Stomach (tissue), 8 donors: ENCODE measurements at regions not wholly inside any gene's neighbourhood (a gene's known extent, or its start where the extent isn't known, plus 50 kb on each side); places are given as distances from the start of the nearest gene placed in this dataset.

Source experiments
- DNase-seq, 2 donors: peaks; one replicate each; pipeline versions ENCODE4 v3.0.0 to v3.0.0-alpha.2; 2013 to 2019
- H3K27ac ChIP-seq, 5 donors: fragments of 200-600 bp in 4 of 5; sonication (generic) in 4 of 5; one replicate each; pipeline ENCODE4 v1.5.1; 2013 to 2019; ENCODE audit warnings: mild to moderate bottlenecking in 1 of 5, moderate library complexity in 1 of 5
- H3K27me3 ChIP-seq, 3 donors: fragments of 200-600 bp; sonication (generic); one replicate each; pipeline ENCODE4 v1.5.1; 2017 to 2019; ENCODE audit warnings: mixed run types in 1 of 3
- H3K36me3 ChIP-seq, 4 donors: fragments of 200-600 bp; sonication (generic); 1 replicate in 3 of 4; 2 replicates in 1 of 4; pipeline ENCODE4 v1.5.1; 2016 to 2019
- H3K4me1 ChIP-seq, 4 donors: fragments of 200-600 bp; sonication (generic); one replicate each; pipeline ENCODE4 v1.5.1; 2016 to 2019
- H3K4me3 ChIP-seq, 4 donors: fragments of 200-600 bp; sonication (generic) in 3 of 4; one replicate each; pipeline ENCODE4 v1.5.1; 2016 to 2019; ENCODE audit warnings: mild to moderate bottlenecking in 1 of 4
- H3K9me3 ChIP-seq, 4 donors: fragments of 200-600 bp; sonication (generic); one replicate each; pipeline ENCODE4 v1.5.1; 2016 to 2019
- CTCF ChIP-seq, 7 experiments: fragments of 450-650 bp in 4 of 7; fragments of 200-600 bp in 3 of 7; sonication (generic) in 3 of 7; IDR thresholded peaks; one replicate each; pipeline ENCODE4 v1.5.1; 2016 to 2019; ENCODE audit warnings: antibody characterized with exemption in 7 of 7, control low read depth in 2 of 7, mild to moderate bottlenecking in 1 of 7
- EP300 ChIP-seq: sonication (generic); formaldehyde crosslinking; IDR thresholded peaks from one replicate; pipeline ENCODE4 v1.6.1; 2017; ENCODE audit warnings: antibody characterized with exemption
- POLR2A ChIP-seq, 4 donors: fragments of 450-650 bp; IDR thresholded peaks; one replicate each; pipeline ENCODE4 v1.6.1; 2016; ENCODE audit warnings: antibody characterized with exemption in 4 of 4, control low read depth in 2 of 4, mild to moderate bottlenecking in 1 of 4, moderate library complexity in 1 of 4
- POLR2AphosphoS5 ChIP-seq, 3 donors: sonication (generic); formaldehyde crosslinking; IDR thresholded peaks; one replicate each; pipeline ENCODE4 v1.6.1; 2016; ENCODE audit warnings: antibody characterized with exemption in 3 of 3
- WGBS, 5 donors: extraction: QIAGEN DNeasy Blood & Tissue Kit in 3 of 5; methylation state at CpG; one replicate each; pipeline versions ENCODE4 v1.1.5 to v1.1.7; 2013 to 2018; 5-methylcytosine and 5-hydroxymethylcytosine counted together
- intact Hi-C: fragments of 100-400 bp; cut with DNase I; formaldehyde crosslinking; loops from one replicate; pipeline ENCODE4 v1.15.1; 2023; ENCODE audit warnings: low total_unique reads
- donor health status: healthy with polysubstance abuse.
- donor health status: Bipolar disorder and iron deficiency.
- donor health status: healthy.

DNA sequence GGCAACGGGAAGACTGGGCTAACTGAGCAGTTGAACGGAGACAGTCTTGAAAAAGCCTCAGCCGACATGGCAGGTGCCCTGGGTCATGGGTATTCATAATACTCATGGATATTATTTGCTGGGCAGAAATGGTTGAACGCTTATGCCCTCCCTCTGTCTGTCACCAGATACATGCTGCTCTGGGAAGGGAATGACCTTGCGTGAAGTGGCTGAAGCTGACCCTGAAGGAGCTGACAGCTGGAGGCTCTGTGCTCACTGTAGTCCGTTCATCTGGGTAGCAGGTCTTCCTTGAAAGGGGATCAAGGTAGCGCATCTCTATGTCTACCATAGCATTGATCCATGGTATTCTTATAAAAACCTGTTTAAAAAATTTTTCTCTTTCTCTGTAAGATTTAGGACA lies 390.7 kb downstream of the PDCD6IP start:
- no peak for DNase-seq
- no peaks in the 10 kb centered on the region for H3K36me3 ChIP-seq
- no peak overlapping the region for H3K27ac ChIP-seq
- intact Hi-C loops, result no loop called here
- 77 to 97% (median 94%) methylated on average over 7 of the region's 7 CpGs for WGBS, 5 donors
- no peaks in the 10 kb centered on the region for H3K9me3 ChIP-seq
- no peak overlapping the region for H3K4me3 ChIP-seq
- TF ChIP-seq POLR2A (IDR thresholded peaks at IDR 0.05), result no peak
- no peak for TF ChIP-seq POLR2AphosphoS5 (IDR thresholded peaks at IDR 0.05)
- TF ChIP-seq EP300, result no peak
- no peaks in the 10 kb centered on the region for H3K27me3 ChIP-seq
- H3K4me1 ChIP-seq, result no peaks in the 10 kb centered on the region

DNA sequence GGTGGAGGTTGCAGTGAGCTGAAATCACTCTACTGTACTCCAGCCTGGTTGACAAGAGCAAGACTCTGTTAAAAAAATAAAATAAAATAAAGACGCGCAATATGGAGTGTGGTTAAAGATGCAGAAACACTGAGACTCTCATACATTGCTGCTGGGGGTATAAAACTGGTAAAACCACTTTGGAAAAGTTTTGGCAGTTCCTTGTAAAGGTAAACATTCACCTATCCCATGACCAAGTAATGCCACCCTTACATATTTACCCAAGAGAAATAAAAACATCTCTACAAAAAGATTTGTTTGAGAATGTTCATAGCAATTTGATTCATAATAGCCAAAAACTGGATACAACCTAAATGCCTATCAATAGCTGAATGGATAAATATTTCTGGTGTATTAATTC lies 398.5 kb downstream of the PDCD6IP start:
- 35 to 85% (median 46%) methylated on average over 2 of the region's 2 CpGs for WGBS, 5 donors
- Histone ChIP-seq H3K9me3 (no peaks in the 10 kb centered on the region), H3K27ac (peak overlapping the region in 2 of 5 donors; percentile 4 to 25), H3K36me3 (no peaks in the 10 kb centered on the region), H3K4me1 (peaks cover 0 to 9% (median 0%) of the 10 kb centered on the region in 4 donors), H3K4me3 (no peak overlapping the region), H3K27me3 (no peaks in the 10 kb centered on the region)
- intact Hi-C loops, result no loop called here
- TF ChIP-seq POLR2AphosphoS5 (IDR thresholded peaks at IDR 0.05) (no peak), POLR2A (IDR thresholded peaks at IDR 0.05) (no peak), EP300 (no peak)
- no peak for DNase-seq

DNA sequence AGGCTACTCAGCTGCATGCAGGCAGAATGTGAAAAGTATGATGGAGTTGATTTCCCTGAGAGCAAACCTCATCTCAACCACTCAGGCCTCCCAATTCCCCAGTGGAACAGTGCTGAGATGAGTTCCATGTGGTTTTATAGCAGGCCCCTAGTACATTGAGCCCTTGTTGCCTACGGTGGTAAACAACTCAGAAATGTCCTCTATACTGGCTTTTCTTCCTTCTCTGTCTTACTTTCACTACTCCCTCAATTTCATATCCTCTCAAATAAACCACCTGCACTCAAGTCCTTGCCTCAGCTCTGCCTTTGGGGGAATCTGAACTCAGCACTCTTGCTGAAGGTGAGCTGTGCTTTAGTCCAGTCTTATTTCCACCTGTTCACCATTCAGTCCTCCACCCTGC lies 399.9 kb downstream of the PDCD6IP start:
- Histone ChIP-seq H3K9me3 (no peaks in the 10 kb centered on the region), H3K27ac (no peak overlapping the region), H3K27me3 (no peaks in the 10 kb centered on the region), H3K4me1 (peaks cover 0 to 9% (median 1%) of the 10 kb centered on the region in 4 donors), H3K4me3 (no peak overlapping the region), H3K36me3 (no peaks in the 10 kb centered on the region)
- TF ChIP-seq EP300, result no peak
- no peak for TF ChIP-seq CTCF (IDR thresholded peaks at IDR 0.05)
- no peak for TF ChIP-seq POLR2A (IDR thresholded peaks at IDR 0.05)
- TF ChIP-seq POLR2AphosphoS5 (IDR thresholded peaks at IDR 0.05), result no peak
- intact Hi-C loops, result no loop called here
- no peak for DNase-seq
- 75 to 89% (median 78%) methylated on average over 1 of the region's 1 CpG for WGBS, 5 donors

DNA sequence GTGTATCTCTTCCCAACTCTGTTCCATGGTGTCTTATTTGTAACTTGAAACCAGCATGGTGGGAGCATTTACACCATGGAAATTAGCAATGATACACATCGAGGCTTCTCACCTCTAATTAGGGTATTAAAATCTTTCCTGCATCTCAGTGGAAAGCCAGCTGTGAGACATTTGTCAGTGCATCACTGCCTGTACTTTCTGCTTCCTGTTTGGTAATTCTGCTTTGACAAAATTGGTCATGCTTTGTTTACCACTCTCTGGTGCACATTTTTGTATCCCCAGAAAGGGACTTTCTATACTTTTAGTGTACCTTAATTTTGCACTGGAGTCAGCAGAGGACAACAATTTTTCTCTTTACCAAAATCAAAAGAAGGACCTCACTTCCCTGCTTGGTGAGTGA lies 402.1 kb downstream of the PDCD6IP start:
- peaks cover 0 to 9% (median 3%) of the 10 kb centered on the region in 4 donors for H3K4me1 ChIP-seq
- H3K27ac ChIP-seq, result no peak overlapping the region
- intact Hi-C loops, result no loop called here
- H3K27me3 ChIP-seq, result no peaks in the 10 kb centered on the region
- H3K9me3 ChIP-seq, result no peaks in the 10 kb centered on the region
- DNase-seq, result no peak
- no peaks in the 10 kb centered on the region for H3K36me3 ChIP-seq
- TF ChIP-seq CTCF (IDR thresholded peaks at IDR 0.05) (no peak), EP300 (no peak), POLR2A (IDR thresholded peaks at IDR 0.05) (no peak), POLR2AphosphoS5 (IDR thresholded peaks at IDR 0.05) (no peak)
- 54 to 71% (median 67%) methylated on average over 1 of the region's 1 CpG for WGBS, 5 donors
- H3K4me3 ChIP-seq, result no peak overlapping the region

DNA sequence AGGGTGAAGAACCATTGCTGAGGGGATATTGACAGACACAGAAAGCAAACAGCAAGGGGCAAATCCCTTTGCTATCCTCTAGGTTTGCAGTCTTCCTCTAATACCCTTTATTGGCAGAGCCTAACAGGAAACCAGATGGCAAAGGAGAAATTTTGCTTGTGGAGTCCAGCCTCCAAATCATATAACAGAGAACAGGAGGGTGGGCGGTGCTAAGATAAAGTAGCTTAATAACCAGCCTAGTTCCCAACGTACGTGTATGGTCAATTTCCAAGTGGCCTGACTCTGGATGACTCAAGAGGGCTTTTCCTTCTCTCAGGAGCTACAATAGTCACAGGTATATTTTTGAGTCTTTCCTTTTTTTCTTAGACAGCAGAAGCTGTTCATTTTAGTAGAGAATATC lies 404.5 kb downstream of the PDCD6IP start:
- H3K36me3 ChIP-seq, result no peaks in the 10 kb centered on the region
- peaks cover 0 to 9% (median 5%) of the 10 kb centered on the region in 4 donors for H3K4me1 ChIP-seq
- intact Hi-C loops, result no loop called here
- no peaks in the 10 kb centered on the region for H3K9me3 ChIP-seq
- peak overlapping the region in 1 of 5 donors; percentile 12 for H3K27ac ChIP-seq
- no peaks in the 10 kb centered on the region for H3K27me3 ChIP-seq
- no peak overlapping the region for H3K4me3 ChIP-seq
- no peak for TF ChIP-seq EP300
- TF ChIP-seq POLR2AphosphoS5 (IDR thresholded peaks at IDR 0.05), result no peak
- TF ChIP-seq CTCF (IDR thresholded peaks at IDR 0.05), result no peak
- TF ChIP-seq POLR2A (IDR thresholded peaks at IDR 0.05), result no peak
- WGBS, 5 donors, result 33 to 60% (median 37%) methylated on average over 3 of the region's 3 CpGs
- no peak for DNase-seq
